Adrenal gland (tissue), 9 donors: ENCODE measurements at regions not wholly inside any gene's neighbourhood (a gene's known extent, or its start where the extent isn't known, plus 50 kb on each side); places are given as distances from the start of the nearest gene placed in this dataset.
A peak's percentile ranks its signal among the peaks of the same experiment; 100 is the strongest.

Experiments used
- DNase-seq, 7 donors: peaks; one replicate each; pipeline ENCODE4 v3.0.0-alpha.2; 2019 to 2020
- H3K27ac ChIP-seq, 5 donors: fragments of 200-600 bp; sonication (generic) in 4 of 5; 1 replicate in 3 of 5; 2 replicates in 2 of 5; pipeline versions ENCODE4 v1.5.1 to v1.8.0; 2016 to 2020; ENCODE audit warnings: mild to moderate bottlenecking in 1 of 5
- H3K27me3 ChIP-seq: fragments of 200-600 bp; 2 replicates; pipeline ENCODE4 v1.8.0; 2021
- H3K36me3 ChIP-seq, 2 donors: fragments of 200-600 bp; replicated peaks in 1 of 2; 1 replicate in 1 of 2; 2 replicates in 1 of 2; pipeline versions ENCODE4 v1.5.1 to v1.8.0; 2018 to 2022
- H3K4me1 ChIP-seq, 2 donors: fragments of 200-600 bp; replicated peaks in 1 of 2; 1 replicate in 1 of 2; 2 replicates in 1 of 2; pipeline versions ENCODE4 v1.5.1 to v1.8.0; 2018 to 2021
- H3K4me3 ChIP-seq, 4 donors: fragments of 200-600 bp; sonication (generic) in 3 of 4; one replicate each; pipeline ENCODE4 v1.5.1; 2016 to 2018
- H3K9me3 ChIP-seq, 3 donors: fragments of 200-600 bp; sonication (generic) in 1 of 3; replicated peaks in 1 of 3; 1 replicate in 2 of 3; 2 replicates in 1 of 3; pipeline versions ENCODE4 v1.5.1 to v1.8.0; 2016 to 2021
- CTCF ChIP-seq, 6 experiments: fragments of 450-650 bp in 4 of 6; fragments of 200-600 bp in 2 of 6; sonication (generic) in 1 of 6; IDR thresholded peaks; 1 replicate in 5 of 6; 2 replicates in 1 of 6; pipeline versions ENCODE4 v1.5.1 to v1.8.0; 2016 to 2021; ENCODE audit warnings: antibody characterized with exemption in 6 of 6, mild to moderate bottlenecking in 2 of 6, moderate library complexity in 1 of 6
- POLR2A ChIP-seq, 2 donors: fragments of 450-650 bp; IDR thresholded peaks; one replicate each; pipeline ENCODE4 v1.6.1; 2017; ENCODE audit warnings: antibody characterized with exemption in 2 of 2, mild to moderate bottlenecking in 2 of 2, moderate library complexity in 1 of 2
- WGBS, 4 donors: extraction: QIAGEN DNeasy Blood & Tissue Kit in 2 of 4; methylation state at CpG; one replicate each; pipeline versions ENCODE4 v1.1.5 to v1.1.7; 2013 to 2017; 5-methylcytosine and 5-hydroxymethylcytosine counted together
- intact Hi-C, 2 donors: fragments of 100-400 bp; cut with DNase I; formaldehyde crosslinking; loops; one replicate each; pipeline versions ENCODE4 v1.14.1 to v1.15.0; 2022 to 2023
- donor health status: healthy with polysubstance abuse.
- donor health status: Bipolar disorder and iron deficiency.
- donor health status: DM: yes; HTN: yes; CAD: no.
- donor health status: DM: no; HTN: no; CAD: no.
- donor health status: DM: no; HTN: no; CAD: no.

DNA sequence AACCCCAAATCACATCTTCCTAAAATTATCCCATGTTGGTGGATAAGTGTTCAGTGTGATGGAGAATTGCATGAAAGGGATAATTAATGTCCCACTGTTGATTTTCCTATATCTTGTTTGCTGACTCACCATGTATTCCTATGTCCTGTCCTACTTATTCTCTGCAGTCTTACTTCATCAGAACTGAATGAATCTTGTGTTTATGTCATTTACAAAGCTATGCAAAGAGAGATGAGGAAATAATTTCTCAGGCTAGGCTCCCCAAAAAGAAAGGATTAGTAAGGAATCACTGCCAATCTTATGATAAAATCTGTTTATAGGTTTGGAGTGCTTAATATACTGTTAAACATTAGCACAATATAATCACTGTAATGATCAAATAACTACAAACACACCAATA lies 360.8 kb downstream of the CRPPA start:
- H3K4me3 ChIP-seq = no peak overlapping the region
- peaks cover 0 to 11% of the 10 kb centered on the region in 2 donors for H3K4me1 ChIP-seq
- H3K9me3 ChIP-seq = no peaks in the 10 kb centered on the region
- no peaks in the 10 kb centered on the region for H3K27me3 ChIP-seq
- H3K36me3 ChIP-seq = no peaks in the 10 kb centered on the region
- DNase-seq = no peak
- TF ChIP-seq CTCF (IDR thresholded peaks at IDR 0.05) (no peak), POLR2A (IDR thresholded peaks at IDR 0.05) (no peak)
- H3K27ac ChIP-seq = no peak overlapping the region
- intact Hi-C loops = loop anchor here in 1 of 2 donors (10.0 kb wide), 1 partner anchor 736 kb away; no protein-coding TSS in a partner anchor

DNA sequence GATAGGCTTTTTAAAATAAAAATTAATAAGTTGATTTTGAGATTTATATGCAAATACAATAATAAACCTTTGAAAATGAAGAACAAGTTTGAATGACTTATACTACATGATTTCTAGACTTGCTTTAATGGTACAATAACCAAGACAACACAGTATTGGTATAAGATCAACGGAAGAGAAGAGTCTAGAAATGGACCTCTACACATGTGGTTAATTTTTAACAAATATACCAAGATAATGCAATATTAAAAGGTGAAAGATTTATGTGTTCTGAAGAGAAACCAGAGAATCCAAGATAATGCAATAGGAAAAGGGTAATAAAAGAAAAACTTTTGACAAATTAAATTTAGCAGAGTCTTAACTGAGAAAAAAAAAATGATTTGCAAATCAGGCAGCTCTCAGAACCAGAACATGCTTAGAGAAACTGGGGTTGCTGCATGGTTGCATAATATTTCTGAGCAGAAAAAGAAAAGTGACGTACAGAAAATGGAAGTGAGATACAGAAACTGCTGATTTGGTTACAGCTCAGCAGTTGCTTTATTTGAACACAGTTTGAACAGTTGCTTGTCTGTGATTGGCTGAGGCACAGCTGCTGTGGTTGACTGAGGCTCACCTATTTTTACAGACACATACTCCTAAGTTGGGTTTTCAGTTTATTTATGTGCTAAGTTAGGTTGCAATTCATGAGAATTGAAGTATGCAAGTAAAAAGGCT lies 365.9 kb downstream of the CRPPA start:
- no peaks in the 10 kb centered on the region for H3K4me1 ChIP-seq
- no peaks in the 10 kb centered on the region for H3K36me3 ChIP-seq
- 64 to 79% (median 67%) methylated on average over 2 of the region's 2 CpGs for WGBS, 4 donors
- H3K4me3 ChIP-seq = no peak overlapping the region
- intact Hi-C loops = no loop called here
- DNase-seq = peak in 1 of 7 donors; percentile 3
- no peaks in the 10 kb centered on the region for H3K27me3 ChIP-seq
- TF ChIP-seq CTCF (IDR thresholded peaks at IDR 0.05) (no peak), POLR2A (IDR thresholded peaks at IDR 0.05) (no peak)
- H3K9me3 ChIP-seq = no peaks in the 10 kb centered on the region
- H3K27ac ChIP-seq = no peak overlapping the region

GRCh38 chr7:16051561-16052255 lies 365.2 kb upstream of the MEOX2 start:
- no peaks in the 10 kb centered on the region for H3K27me3 ChIP-seq
- intact Hi-C loops = no loop called here
- no peak overlapping the region for H3K4me3 ChIP-seq
- DNase-seq = no peak
- H3K36me3 ChIP-seq = no peaks in the 10 kb centered on the region
- H3K4me1 ChIP-seq = no peaks in the 10 kb centered on the region
- WGBS, 4 donors = 56 to 70% (median 64%) methylated on average over 4 of the region's 4 CpGs
- H3K9me3 ChIP-seq = no peaks in the 10 kb centered on the region
- no peak overlapping the region for H3K27ac ChIP-seq
- TF ChIP-seq POLR2A (IDR thresholded peaks at IDR 0.05) (no peak), CTCF (IDR thresholded peaks at IDR 0.05) (no peak)

DNA sequence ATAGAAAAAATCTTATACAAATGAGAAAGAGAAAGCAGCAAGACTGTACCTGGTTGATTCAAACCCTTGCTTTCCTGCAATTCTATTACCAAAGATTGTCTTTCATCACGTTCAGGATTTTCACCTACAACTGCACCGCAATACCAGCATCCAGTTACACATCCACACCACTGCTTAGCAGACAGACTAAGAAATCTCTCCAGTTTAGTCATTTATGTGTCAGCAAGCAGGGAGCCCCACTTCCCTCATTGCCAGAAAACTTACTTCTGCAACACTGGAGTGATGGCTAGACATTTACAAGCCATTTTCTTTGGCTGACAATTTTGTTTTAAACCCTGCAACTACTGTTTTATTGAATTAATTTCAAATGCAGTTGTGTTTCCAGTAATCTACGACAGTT lies 359.6 kb upstream of the MEOX2 start:
- Histone ChIP-seq H3K9me3 (no peaks in the 10 kb centered on the region), H3K27ac (no peak overlapping the region), H3K27me3 (no peaks in the 10 kb centered on the region), H3K36me3 (no peaks in the 10 kb centered on the region), H3K4me1 (no peaks in the 10 kb centered on the region), H3K4me3 (no peak overlapping the region)
- intact Hi-C loops = no loop called here
- no peak for DNase-seq
- WGBS, 4 donors = 60 to 77% (median 73%) methylated on average over 3 of the region's 3 CpGs
- no peak for TF ChIP-seq POLR2A (IDR thresholded peaks at IDR 0.05)
